Left ventricle myocardium superior (tissue), 1 donor: ENCODE measurements at regions not wholly inside any gene's neighbourhood (a gene's known extent, or its start where the extent isn't known, plus 50 kb on each side); places are given as distances from the start of the nearest gene placed in this dataset.

ENCODE experiments used
- ATAC-seq: fragments of 200-7000 bp; cut with Tn5 transposase; one replicate; pipeline ENCODE4 v1.9.1; 2020; ENCODE audit warnings: mild to moderate bottlenecking, moderate library complexity
- DNase-seq: peaks from one replicate; pipeline ENCODE4 v3.0.0-alpha.2; 2020
- intact Hi-C: fragments of 100-400 bp; cut with micrococcal nuclease; formaldehyde crosslinking; loops from one replicate; pipeline ENCODE4 v1.11.0; 2022
- donor health status: DM: no; HTN: yes; CAD: no; lungs with severe emphysema.

- DNase-seq (no peak), ATAC-seq (no peak)
- intact Hi-C loops = no loop called here
Observed at GRCh38 chr10:8216893-8217292, 162.4 kb downstream of the GATA3 start.

DNA sequence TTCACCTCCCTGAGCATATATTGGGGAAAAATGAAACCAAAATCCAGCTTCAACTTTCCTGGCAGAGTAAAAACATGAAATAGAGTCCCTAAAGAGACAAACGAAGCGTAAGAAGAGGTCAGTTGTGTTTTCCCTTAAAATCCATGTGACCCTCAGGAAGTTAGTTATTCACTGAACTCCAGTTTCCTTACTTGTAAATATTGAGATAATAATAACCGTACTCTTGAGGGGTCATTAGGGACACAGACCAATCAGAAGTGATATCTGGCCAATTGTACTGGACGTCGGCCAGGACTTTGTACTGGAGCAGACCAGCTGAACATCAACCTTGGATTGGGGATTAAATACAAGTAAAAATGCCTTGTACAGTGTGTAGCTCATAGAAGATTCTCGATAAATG is 167.0 kb downstream of the GATA3 start:
- ATAC-seq = peak; percentile 50
- intact Hi-C loops = no loop called here
- peak; percentile 35 for DNase-seq

- no peak for DNase-seq
- intact Hi-C loops = no loop called here
- ATAC-seq = no peak
Observed at GRCh38 chr10:8224591-8224990, 170.1 kb downstream of the GATA3 start.

DNA sequence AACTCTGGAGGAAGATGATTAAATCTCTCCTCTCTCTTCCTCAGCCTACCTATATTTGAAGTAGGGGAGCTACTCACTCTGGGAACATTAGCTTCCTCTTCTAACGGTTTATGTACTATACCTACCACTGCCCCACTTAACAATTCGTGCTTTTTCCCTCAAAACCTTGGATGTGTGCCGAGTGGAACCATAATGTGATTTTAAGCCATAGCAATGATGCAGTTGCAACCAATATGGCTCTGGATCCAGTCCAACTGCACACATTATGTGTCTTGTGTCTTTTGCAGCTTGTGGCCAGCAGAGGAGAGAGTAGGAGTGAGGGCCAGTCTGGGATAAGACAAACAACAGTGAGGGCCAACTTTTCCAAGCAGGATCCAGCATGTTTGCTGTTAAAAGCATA is 170.7 kb downstream of the GATA3 start:
- ATAC-seq = no peak
- DNase-seq = no peak
- intact Hi-C loops = no loop called here

GRCh38 chr10:8227246-8227645 is 172.8 kb downstream of the GATA3 start:
- intact Hi-C loops = no loop called here
- ATAC-seq = no peak
- DNase-seq = no peak

DNA sequence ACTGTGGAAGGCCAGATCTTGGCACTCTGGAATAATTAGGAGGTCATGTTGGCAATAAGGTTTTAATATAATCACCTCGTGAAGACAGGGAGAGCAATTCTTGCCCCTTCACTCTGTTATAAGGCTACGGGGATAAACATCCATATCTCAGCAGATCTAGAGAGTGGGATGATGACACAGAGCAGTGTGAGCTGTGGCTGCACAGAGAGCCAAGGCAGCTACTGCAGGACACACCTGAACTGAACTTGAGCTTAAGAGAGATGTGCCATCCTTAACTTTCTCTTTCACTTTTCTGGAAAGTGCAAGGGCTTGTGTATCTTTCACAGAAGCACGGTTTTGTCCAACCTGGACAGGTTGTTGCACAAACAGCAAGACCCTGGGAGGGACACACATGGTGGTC is 174.7 kb downstream of the GATA3 start:
- ATAC-seq = no peak
- intact Hi-C loops = no loop called here
- DNase-seq = no peak

DNA sequence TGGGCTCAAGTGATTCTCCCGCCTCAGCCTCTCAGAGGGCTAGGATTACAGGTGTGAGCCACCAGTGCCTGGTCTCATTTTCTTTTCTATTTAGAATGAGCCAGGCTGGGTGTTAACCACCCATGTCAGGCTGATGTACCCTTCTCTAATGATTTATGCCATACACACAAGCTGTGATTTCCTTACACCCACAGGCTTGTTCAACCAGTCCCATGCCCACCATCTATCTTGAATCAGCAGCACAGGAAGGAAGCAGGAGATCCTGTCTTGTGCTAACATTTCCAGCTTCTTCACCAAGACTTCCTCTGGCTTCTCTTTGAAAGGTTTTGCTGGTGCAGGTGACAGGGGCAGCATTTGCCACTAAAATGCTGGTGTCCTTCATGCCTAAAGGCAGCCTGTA is 176.4 kb downstream of the GATA3 start:
- intact Hi-C loops = no loop called here
- ATAC-seq = no peak
- no peak for DNase-seq

- intact Hi-C loops = no loop called here
- DNase-seq (no peak), ATAC-seq (no peak)
Observed at GRCh38 chr10:8233049-8233448, 178.6 kb downstream of the GATA3 start.

- no peak for DNase-seq
- intact Hi-C loops = no loop called here
- no peak for ATAC-seq
Observed at GRCh38 chr10:8233832-8234259, 179.4 kb downstream of the GATA3 start.

DNA sequence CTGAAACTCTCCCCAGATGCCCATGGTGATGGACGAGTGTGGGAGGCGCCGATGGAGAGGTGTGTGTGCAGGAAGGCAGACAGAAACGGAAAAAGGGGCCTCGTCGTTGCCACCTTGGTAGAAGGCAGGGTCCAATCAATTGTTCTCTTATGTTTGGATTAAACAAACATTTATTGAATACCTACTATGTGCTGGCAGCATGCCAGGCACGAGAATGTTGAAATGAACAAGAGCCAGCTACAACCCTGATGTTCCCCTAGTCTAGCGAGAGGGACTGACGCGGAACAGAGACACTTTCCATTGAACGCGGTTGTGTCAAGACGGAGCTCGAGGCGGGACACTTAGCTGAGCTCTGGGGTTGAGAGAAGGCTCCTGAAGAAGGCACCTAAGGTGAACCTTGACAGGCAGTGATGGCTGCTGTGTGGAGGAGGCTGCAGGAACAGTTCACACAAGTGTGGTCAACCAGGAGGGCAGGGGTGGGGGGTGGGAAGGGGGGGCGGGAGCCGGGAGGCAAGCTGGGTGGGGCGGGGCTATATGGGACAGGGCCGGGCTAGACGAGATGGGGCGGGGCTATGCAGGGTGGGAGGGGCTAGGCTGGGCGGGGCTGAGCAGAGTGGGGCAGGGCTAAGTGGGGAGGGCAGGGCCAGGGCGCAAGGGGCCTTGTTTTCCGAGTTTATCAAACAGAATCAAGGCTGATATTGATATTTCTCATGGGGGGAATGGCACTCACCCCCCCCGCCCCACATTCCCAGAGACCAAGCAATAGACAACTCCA is 181.0 kb downstream of the GATA3 start:
- intact Hi-C loops = no loop called here

DNA sequence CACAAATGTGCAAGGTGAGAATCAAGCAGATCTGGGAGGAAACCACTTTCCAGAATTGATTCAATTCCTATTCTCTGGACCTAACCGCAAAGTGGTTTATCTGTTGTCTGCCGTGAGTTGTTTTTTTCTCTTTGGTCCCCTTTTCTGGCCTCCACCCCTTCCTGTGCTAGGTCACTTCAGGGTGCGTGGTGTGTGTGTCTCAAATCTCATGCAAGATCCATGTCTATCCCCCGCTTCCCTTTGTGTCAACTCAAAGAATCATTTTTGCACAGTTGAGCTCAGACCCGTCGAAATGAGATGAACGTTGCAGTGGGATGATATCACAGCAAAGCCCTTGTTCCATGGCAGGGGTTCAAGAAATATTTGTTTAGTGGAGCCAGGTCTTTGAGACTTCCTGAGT is 184.5 kb downstream of the GATA3 start:
- DNase-seq = no peak
- intact Hi-C loops = no loop called here
- ATAC-seq = no peak

More for the DNA sequence above, 181.0 kb downstream of the GATA3 start:
- ATAC-seq = no peak
- DNase-seq = no peak

GRCh38 chr10:8240861-8241260 is 186.4 kb downstream of the GATA3 start:
- intact Hi-C loops = no loop called here
- no peak for DNase-seq
- ATAC-seq = no peak

DNA sequence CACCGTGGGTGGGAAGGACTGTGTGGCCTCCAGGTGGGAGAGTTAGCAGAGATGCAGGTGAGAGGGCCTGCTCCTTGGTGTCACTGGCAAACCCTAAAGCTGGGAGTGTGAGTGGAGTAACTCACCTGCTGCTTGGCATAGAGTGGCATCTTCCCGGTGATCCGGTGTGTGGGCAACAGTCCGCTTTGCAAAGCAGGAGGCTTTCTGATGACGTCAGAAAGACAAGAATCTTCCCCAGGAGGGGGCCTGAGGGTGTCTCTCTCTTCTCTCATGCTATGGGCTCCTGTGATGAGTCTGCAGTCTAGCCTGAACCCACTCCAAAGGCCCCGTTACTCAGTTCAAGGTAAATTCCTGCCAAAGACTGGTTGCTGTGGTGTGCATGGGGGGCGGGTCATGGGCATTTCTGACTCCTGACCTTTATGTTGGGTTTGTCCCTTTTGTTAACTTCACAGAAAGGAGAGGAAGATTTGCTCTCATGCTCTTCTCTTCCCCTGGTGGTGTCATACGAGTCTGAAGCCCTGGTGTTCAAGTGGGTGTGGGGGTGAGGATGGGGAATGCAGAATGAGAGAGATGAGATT is 187.9 kb downstream of the GATA3 start:
- intact Hi-C loops = no loop called here
- no peak for ATAC-seq
- DNase-seq = no peak

DNA sequence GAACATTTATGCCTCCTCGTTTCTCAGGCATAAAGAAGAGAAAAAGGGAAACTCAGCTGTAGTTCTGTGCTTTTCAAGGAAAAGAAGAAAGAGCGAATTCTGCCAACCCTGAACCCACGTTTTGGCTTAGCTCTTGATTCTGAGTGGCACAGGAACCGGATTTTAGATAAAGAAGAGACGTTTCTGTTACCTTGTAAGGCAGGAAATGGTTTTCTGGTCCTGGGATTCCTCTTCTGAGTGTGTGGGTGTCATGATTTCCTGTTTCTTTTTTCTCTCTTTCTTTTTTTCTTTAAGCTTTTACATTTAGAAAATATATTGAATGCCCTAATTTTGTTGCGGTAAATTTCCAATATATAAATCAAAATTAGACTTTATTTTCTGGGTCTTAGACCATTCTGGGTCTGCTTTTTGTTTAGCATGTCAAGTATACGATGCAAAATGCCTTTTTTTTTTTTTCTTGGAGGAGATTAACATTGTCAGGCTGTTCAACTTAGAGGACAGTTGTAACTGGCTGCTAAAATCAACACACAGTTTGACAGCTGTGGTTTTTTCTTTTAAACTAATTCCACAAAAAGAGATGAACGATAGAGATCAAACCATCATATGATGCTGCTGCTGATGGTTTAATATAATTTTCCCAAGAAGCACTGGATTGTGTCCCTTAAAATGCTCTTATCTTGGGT is 190.8 kb downstream of the GATA3 start:
- no peak for ATAC-seq
- intact Hi-C loops = no loop called here

DNA sequence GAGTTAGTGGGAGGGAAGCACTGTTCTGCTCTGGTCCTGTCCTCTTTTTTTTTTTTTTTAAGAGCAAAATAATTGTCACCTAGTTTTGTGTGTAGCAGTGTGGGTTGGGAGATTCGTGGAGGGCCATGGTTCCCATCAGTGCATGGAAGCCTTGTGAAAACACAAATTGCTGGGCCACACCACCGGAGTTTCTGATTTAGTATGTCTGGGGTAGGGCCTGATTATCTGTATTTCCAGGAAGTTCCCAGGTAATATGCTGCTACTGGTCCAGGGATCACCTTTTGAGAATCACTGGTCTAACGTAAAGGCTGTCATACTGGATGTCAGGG is 191.3 kb downstream of the GATA3 start:
- intact Hi-C loops = no loop called here
- ATAC-seq (no peak), DNase-seq (no peak)

More for the DNA sequence above, 190.8 kb downstream of the GATA3 start:
- no peak for DNase-seq

DNA sequence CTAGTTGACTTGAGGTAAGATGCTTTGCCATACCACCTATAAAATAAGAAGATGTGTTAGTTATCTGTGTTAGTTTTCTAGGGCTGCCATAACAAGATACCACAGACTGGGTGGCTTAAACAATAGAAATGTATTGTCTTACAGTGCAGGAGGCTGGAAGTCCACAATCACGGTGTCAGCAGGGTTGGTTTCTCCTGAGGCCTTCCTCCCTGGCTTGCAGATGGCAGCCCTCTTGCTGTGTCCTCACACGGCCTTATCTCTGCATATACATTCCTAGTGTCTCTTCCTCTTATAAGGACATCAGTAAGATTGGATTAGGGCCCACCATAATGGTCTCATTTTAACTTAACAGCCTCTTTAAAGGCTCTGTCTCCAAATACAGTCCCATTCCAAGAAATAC is 192.1 kb downstream of the GATA3 start:
- no peak for DNase-seq

GRCh38 chr10:8247191-8247590 is 192.7 kb downstream of the GATA3 start:
- intact Hi-C loops = no loop called here
- ATAC-seq (no peak), DNase-seq (no peak)

More for the DNA sequence above, 192.1 kb downstream of the GATA3 start:
- intact Hi-C loops = no loop called here
- no peak for ATAC-seq

DNA sequence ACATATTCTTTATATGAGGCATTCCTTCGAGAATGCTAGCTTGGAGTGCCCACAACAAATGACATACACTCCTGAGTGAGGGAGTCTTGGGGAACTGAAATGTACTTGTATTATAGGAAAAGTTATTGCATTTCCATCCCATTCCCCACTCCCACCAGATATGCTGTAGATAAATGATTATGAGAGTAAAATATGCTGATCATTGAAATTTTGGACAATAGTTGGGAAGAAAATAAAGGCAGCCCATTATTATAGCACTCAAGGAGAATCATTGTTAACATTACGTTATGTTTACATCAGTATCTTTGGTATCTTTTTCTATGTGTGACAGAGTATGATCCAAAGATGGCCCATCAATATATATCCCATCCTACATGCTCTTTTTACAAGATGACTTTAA is 194.4 kb downstream of the GATA3 start:
- DNase-seq (no peak), ATAC-seq (no peak)
- intact Hi-C loops = no loop called here

GRCh38 chr10:8254350-8254749 is 199.9 kb downstream of the GATA3 start:
- ATAC-seq (no peak), DNase-seq (no peak)
- intact Hi-C loops = no loop called here

DNA sequence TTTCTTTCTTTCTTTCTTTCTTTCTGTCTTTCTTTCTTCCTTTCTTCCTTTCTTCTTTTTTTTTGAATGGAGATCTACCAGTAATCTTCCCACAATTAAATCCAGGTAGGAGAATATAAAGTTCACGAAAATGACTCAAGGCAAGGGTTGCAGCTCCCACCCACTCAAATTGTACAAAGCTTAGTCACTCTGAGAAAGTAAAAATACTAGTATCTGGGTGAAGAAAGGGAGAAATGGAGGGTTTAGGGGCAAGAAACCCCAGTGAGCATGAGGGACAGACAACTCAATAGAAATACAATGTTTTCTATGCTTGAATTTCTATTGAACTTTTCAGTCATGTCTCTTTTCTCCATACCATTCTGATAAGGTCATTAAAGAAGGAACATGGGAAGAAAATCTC is 200.8 kb downstream of the GATA3 start:
- no peak for ATAC-seq
- intact Hi-C loops = no loop called here
- no peak for DNase-seq

GRCh38 chr10:8260645-8261044 is 206.2 kb downstream of the GATA3 start:
- DNase-seq = no peak
- ATAC-seq = no peak
- intact Hi-C loops = no loop called here
